Keratinocyte (primary cell): ENCODE measurements at regions not wholly inside any gene's neighbourhood (a gene's known extent, or its start where the extent isn't known, plus 50 kb on each side); places are given as distances from the start of the nearest gene placed in this dataset.

ENCODE experiments used
- DNase-seq: peaks from one replicate; pipeline ENCODE4 v3.0.0-alpha.2; 2011; ENCODE audit warnings: low read depth, missing footprints, low spot score
- FAIRE-seq: peaks from 2 replicates; lab custom pipeline; 2011; peaks lifted over from hg19 to GRCh38; lab: Jason Lieb, UNC
- H2AFZ ChIP-seq: 2 replicates; pipeline ENCODE4 v1.6.0; 2012; ENCODE audit warnings: low read length, control low read depth, inconsistent platforms; ENCODE audit not compliant: control insufficient read depth
- H3K27ac ChIP-seq: 2 replicates; pipeline ENCODE4 v1.5.1; 2011; ENCODE audit warnings: low read length; ENCODE audit not compliant: control insufficient read depth, insufficient read depth
- H3K27me3 ChIP-seq: 3 replicates; pipeline ENCODE4 v1.6.0; 2011; ENCODE audit warnings: low read length; ENCODE audit not compliant: control insufficient read depth, insufficient read depth; ENCODE audit errors: extremely low read depth
- H3K36me3 ChIP-seq, 2 experiments: 2 replicates in 1 of 2; 3 replicates in 1 of 2; pipeline ENCODE4 v1.5.1; 2011; ENCODE audit warnings: low read length in 2 of 2, mild to moderate bottlenecking in 1 of 2; ENCODE audit not compliant: control insufficient read depth in 2 of 2, insufficient read depth in 2 of 2; ENCODE audit errors: extremely low read depth in 1 of 2
- H3K4me1 ChIP-seq: 3 replicates; pipeline ENCODE4 v1.5.1; 2011; ENCODE audit warnings: low read length; ENCODE audit not compliant: control insufficient read depth, insufficient read depth; ENCODE audit errors: extremely low read depth
- H3K4me2 ChIP-seq: 3 replicates; pipeline ENCODE4 v1.6.0; 2011; ENCODE audit warnings: low read depth, low read length; ENCODE audit not compliant: control insufficient read depth, insufficient read depth; ENCODE audit errors: extremely low read depth
- H3K4me3 ChIP-seq, 3 experiments: fragments of 200-600 bp in 1 of 3; sonication (generic) in 1 of 3; 2 replicates in 2 of 3; 3 replicates in 1 of 3; pipeline ENCODE4 v1.5.1; 2011 to 2016; ENCODE audit warnings: low read length in 3 of 3, mild to moderate bottlenecking in 3 of 3, control low read depth in 2 of 3, inconsistent platforms in 1 of 3, low read depth in 1 of 3, mixed read lengths in 1 of 3, mixed run types in 1 of 3, moderate library complexity in 1 of 3; ENCODE audit not compliant: control insufficient read depth in 2 of 3, insufficient read depth in 2 of 3; ENCODE audit errors: extremely low read depth in 1 of 3
- H3K79me2 ChIP-seq: 2 replicates; pipeline ENCODE4 v1.6.0; 2012; ENCODE audit warnings: low read length; ENCODE audit not compliant: control insufficient read depth, insufficient read depth
- H3K9ac ChIP-seq: 3 replicates; pipeline ENCODE4 v1.6.0; 2011; ENCODE audit warnings: low read length; ENCODE audit not compliant: control insufficient read depth, insufficient read depth; ENCODE audit errors: extremely low read depth
- H3K9me1 ChIP-seq: 3 replicates; pipeline ENCODE4 v1.6.0; 2011; ENCODE audit warnings: low read length; ENCODE audit not compliant: control insufficient read depth, insufficient read depth; ENCODE audit errors: extremely low read depth
- H3K9me3 ChIP-seq: 2 replicates; pipeline ENCODE4 v1.5.1; 2012; ENCODE audit warnings: low read depth, low read length; ENCODE audit not compliant: control insufficient read depth
- H4K20me1 ChIP-seq: 3 replicates; pipeline ENCODE4 v1.6.0; 2011; ENCODE audit warnings: low read length; ENCODE audit not compliant: control insufficient read depth, insufficient read depth; ENCODE audit errors: extremely low read depth
- EZH2 ChIP-seq: IDR thresholded peaks from one replicate; pipeline ENCODE4 v1.6.1; 2012; ENCODE audit warnings: inconsistent platforms, mild to moderate bottlenecking, low read length, moderate library complexity
- dilution Hi-C: fragments of 300-500 bp; cut with MboI; formaldehyde crosslinking; loops from one replicate; pipeline ENCODE4 v1.7.0; 2020; ENCODE audit warnings: low sequenced_read_pairs; ENCODE audit not compliant: extremely low pct_ligation_motif_present
- TF ChIP-seq, protein P1 (sequence below), 3 experiments: IDR thresholded peaks in 1 of 3; conservative IDR thresholded peaks in 1 of 3; optimal IDR thresholded peaks in 1 of 3; 2 replicates in 2 of 3; 3 replicates in 1 of 3; pipeline versions ENCODE3 to v1.5.1; 2011; ENCODE audit warnings: low read length in 3 of 3, mild to moderate bottlenecking in 3 of 3, moderate library complexity in 2 of 3, control low read depth in 1 of 3, inconsistent platforms in 1 of 3; ENCODE audit not compliant: insufficient read depth in 2 of 3; ENCODE audit errors: extremely low read depth in 1 of 3

DNA sequence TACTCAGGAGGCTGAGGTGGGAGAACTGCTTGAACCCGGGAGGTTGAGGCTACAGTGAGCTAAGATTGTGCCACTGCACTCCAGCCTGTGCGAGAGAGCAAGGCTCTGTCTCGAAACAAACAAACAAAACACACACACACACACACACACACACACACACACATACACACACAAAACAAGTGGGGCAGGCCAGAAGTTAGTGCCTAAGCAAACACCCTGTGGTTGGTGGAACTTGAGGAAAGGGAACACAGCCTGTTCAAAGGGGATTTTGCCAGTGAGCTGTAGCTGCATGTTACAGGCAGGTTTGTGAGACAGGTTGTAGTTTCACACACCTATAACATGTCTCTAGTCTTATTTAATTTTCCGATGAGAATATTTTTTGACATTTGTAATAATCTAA, 175.3 kb upstream of the CLEC14A start:
- dilution Hi-C loops, result no loop called here
- TF ChIP-seq, protein P1, sequence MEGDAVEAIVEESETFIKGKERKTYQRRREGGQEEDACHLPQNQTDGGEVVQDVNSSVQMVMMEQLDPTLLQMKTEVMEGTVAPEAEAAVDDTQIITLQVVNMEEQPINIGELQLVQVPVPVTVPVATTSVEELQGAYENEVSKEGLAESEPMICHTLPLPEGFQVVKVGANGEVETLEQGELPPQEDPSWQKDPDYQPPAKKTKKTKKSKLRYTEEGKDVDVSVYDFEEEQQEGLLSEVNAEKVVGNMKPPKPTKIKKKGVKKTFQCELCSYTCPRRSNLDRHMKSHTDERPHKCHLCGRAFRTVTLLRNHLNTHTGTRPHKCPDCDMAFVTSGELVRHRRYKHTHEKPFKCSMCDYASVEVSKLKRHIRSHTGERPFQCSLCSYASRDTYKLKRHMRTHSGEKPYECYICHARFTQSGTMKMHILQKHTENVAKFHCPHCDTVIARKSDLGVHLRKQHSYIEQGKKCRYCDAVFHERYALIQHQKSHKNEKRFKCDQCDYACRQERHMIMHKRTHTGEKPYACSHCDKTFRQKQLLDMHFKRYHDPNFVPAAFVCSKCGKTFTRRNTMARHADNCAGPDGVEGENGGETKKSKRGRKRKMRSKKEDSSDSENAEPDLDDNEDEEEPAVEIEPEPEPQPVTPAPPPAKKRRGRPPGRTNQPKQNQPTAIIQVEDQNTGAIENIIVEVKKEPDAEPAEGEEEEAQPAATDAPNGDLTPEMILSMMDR (optimal IDR thresholded peaks at IDR 0.05 in 1 of 3, IDR thresholded peaks at IDR 0.05 in 1 of 3, conservative IDR thresholded peaks at IDR 0.05 in 1 of 3; ENCODE audit: extremely low read depth in 1 of 3, insufficient read depth in 2 of 3, low read length in 3 of 3), result no peak
- TF ChIP-seq EZH2, result no peak
- Histone ChIP-seq H3K9ac (no peak overlapping the region), H3K27ac (no peak overlapping the region), H3K9me1 (no peaks in the 10 kb centered on the region), H3K9me3 (no peaks in the 10 kb centered on the region), H3K4me1 (no peaks in the 10 kb centered on the region), H3K4me3 (no peak overlapping the region), H3K36me3 (no peaks in the 10 kb centered on the region), H3K79me2 (no peaks in the 10 kb centered on the region), H3K27me3 (no peaks in the 10 kb centered on the region), H3K4me2 (no peak overlapping the region), H4K20me1 (no peaks in the 10 kb centered on the region), H2AFZ (no peak overlapping the region)
- FAIRE-seq (no peak), DNase-seq (no peak)

DNA sequence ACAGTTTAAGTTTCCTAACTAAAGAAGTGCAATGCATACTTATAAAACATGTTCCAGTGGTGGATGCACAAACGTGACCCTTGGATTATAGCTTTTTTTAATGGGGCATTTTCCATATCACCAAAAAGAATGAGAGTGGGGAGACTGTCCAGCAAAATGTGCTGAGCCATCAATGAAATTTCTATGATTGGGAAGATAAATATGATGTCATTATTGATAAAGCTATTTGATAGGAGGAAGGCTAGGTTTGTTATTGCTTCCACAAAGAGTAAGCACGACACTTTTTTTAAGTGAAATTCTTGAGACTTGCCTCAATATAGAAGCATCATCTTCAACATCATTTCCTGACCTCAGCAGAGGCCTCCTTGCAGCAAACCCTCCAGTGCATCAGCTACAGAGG, 174.6 kb upstream of the CLEC14A start:
- FAIRE-seq, result no peak
- H3K4me3 ChIP-seq, result no peak overlapping the region
- no peak overlapping the region for H3K27ac ChIP-seq
- H3K9ac ChIP-seq, result no peak overlapping the region
- H3K36me3 ChIP-seq, result no peaks in the 10 kb centered on the region
- H4K20me1 ChIP-seq, result no peaks in the 10 kb centered on the region
- no peaks in the 10 kb centered on the region for H3K79me2 ChIP-seq
- dilution Hi-C loops, result no loop called here
- no peaks in the 10 kb centered on the region for H3K9me1 ChIP-seq
- no peaks in the 10 kb centered on the region for H3K27me3 ChIP-seq
- no peaks in the 10 kb centered on the region for H3K4me1 ChIP-seq
- no peaks in the 10 kb centered on the region for H3K9me3 ChIP-seq
- H2AFZ ChIP-seq, result no peak overlapping the region
- DNase-seq, result no peak
- TF ChIP-seq, protein P1 (optimal IDR thresholded peaks at IDR 0.05 in 1 of 3, IDR thresholded peaks at IDR 0.05 in 1 of 3, conservative IDR thresholded peaks at IDR 0.05 in 1 of 3; ENCODE audit: extremely low read depth in 1 of 3, insufficient read depth in 2 of 3, low read length in 3 of 3), result no peak
- TF ChIP-seq EZH2, result no peak
- H3K4me2 ChIP-seq, result no peak overlapping the region
